HT1080 (cell line): ENCODE measurements at regions not wholly inside any gene's neighbourhood (a gene's known extent, or its start where the extent isn't known, plus 50 kb on each side); places are given as distances from the start of the nearest gene placed in this dataset.

Source experiments
- DNase-seq: peaks from one replicate; pipeline ENCODE4 v3.0.0-alpha.2; 2015; ENCODE audit warnings: low read depth

GRCh38 chr17:5819921-5820685, 235.8 kb upstream of the NLRP1 start:
- no peak for DNase-seq

GRCh38 chr17:5820721-5821456, 236.6 kb upstream of the NLRP1 start:
- DNase-seq = peak; percentile 63

- DNase-seq = no peak
These were observed 237.5 kb upstream of the NLRP1 start for GRCh38 chr17:5821803-5822202.

- DNase-seq = no peak
These were observed 238.2 kb upstream of the NLRP1 start for GRCh38 chr17:5822281-5823060.

GRCh38 chr17:5823219-5823618, 238.9 kb upstream of the NLRP1 start:
- no peak for DNase-seq

- DNase-seq = peak; percentile 45
These were observed 241.5 kb upstream of the NLRP1 start for GRCh38 chr17:5825717-5826330.

- peak; percentile 67 for DNase-seq
These were observed 242.1 kb upstream of the NLRP1 start for GRCh38 chr17:5826384-5826783.

GRCh38 chr17:5830921-5831320, 239.3 kb upstream of the WSCD1 start:
- DNase-seq = no peak

GRCh38 chr17:5832886-5833285, 237.3 kb upstream of the WSCD1 start:
- peak; percentile 92 for DNase-seq

- DNase-seq = peak; percentile 94
These were observed 233.1 kb upstream of the WSCD1 start for GRCh38 chr17:5837055-5837491.

- DNase-seq = no peak
These were observed 231.4 kb upstream of the WSCD1 start for GRCh38 chr17:5838661-5839300.

GRCh38 chr17:5840811-5841446, 229.2 kb upstream of the WSCD1 start:
- no peak for DNase-seq

- DNase-seq = no peak
These were observed 228.3 kb upstream of the WSCD1 start for GRCh38 chr17:5841862-5842261.

- no peak for DNase-seq
These were observed 226.7 kb upstream of the WSCD1 start for GRCh38 chr17:5843366-5844026.

- DNase-seq = no peak
These were observed 224.2 kb upstream of the WSCD1 start for GRCh38 chr17:5846001-5846400.

GRCh38 chr17:5854871-5855554, 215.2 kb upstream of the WSCD1 start:
- no peak for DNase-seq

GRCh38 chr17:5861246-5861645, 208.9 kb upstream of the WSCD1 start:
- DNase-seq = no peak

- DNase-seq = no peak
These were observed 208.3 kb upstream of the WSCD1 start for GRCh38 chr17:5861854-5862253.

- no peak for DNase-seq
These were observed 207.8 kb upstream of the WSCD1 start for GRCh38 chr17:5862395-5862794.
